Type B pancreatic cell (in vitro differentiated cells): ENCODE measurements at regions not wholly inside any gene's neighbourhood (a gene's known extent, or its start where the extent isn't known, plus 50 kb on each side); places are given as distances from the start of the nearest gene placed in this dataset.

Experiments used
- DNase-seq: peaks from one replicate; pipeline ENCODE4 v3.0.0; 2021; ENCODE audit warnings: mixed read lengths; ENCODE audit not compliant: unreplicated experiment; ENCODE audit errors: extremely low spot score
- H3K27ac Mint-ChIP-seq: 2 replicates; pipeline ENCODE4 v1.8.0; 2021; ENCODE audit warnings: mild to moderate bottlenecking, mixed read lengths
- H3K27me3 Mint-ChIP-seq: 2 replicates; pipeline ENCODE4 v1.8.0; 2021; ENCODE audit warnings: mixed read lengths
- H3K36me3 Mint-ChIP-seq: 2 replicates; pipeline ENCODE4 v1.8.0; 2021; ENCODE audit warnings: mixed read lengths
- H3K4me1 Mint-ChIP-seq: one replicate; pipeline ENCODE4 v1.8.0; 2021; ENCODE audit warnings: mixed read lengths; ENCODE audit not compliant: unreplicated experiment
- H3K4me3 Mint-ChIP-seq: 2 replicates; pipeline ENCODE4 v1.8.0; 2021; ENCODE audit warnings: mild to moderate bottlenecking, mixed read lengths
- H3K9me3 Mint-ChIP-seq: 2 replicates; pipeline ENCODE4 v1.8.0; 2021; ENCODE audit warnings: mixed read lengths
- TF ChIP-seq, protein P1 (sequence below): fragments of 200-600 bp; sonication (generic); conservative IDR thresholded peaks from 2 replicates; pipeline ENCODE4 v1.5.0; 2021; ENCODE audit warnings: antibody characterized with exemption, mild to moderate bottlenecking

DNA sequence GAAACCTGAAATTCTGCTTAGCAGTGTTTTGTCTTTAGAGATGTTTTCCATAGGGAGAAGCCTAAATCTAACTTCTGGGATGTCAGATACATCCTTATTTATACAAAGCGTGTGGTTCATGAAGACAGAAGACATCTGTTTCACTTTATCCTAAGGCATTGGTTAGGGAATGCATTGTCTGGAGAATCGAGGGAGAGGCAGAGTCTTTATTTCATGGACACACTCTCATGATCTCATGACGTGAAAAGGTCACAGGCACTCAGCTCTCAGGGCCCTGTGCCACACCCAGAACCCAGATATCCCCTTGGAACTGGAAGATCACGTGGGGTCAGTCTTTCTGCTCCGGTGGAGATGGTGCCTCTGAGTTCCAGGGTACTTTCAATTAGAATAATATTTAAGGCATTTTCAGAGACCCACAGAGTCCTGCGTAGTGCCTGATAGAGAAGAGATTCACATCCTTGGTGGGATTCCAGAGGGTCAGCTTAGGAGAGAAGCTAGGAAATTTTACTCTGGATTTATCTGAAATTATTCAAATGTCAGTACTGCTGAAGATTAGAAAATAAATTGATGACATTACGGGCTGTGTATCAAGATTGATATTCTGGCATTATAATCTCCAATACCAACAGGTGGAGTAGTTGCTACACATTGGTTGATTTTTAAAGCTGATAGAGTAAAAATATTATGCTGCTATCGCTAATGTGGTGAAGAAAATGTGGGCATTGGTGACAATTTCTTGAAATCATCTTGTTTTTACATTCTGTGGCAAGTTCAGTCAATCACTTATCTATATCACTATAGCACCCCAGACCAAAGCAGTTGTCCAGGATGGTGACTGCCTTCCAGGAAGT lies 378.3 kb downstream of the MTRR start:
- DNase-seq, result no peak
- TF ChIP-seq, protein P1, sequence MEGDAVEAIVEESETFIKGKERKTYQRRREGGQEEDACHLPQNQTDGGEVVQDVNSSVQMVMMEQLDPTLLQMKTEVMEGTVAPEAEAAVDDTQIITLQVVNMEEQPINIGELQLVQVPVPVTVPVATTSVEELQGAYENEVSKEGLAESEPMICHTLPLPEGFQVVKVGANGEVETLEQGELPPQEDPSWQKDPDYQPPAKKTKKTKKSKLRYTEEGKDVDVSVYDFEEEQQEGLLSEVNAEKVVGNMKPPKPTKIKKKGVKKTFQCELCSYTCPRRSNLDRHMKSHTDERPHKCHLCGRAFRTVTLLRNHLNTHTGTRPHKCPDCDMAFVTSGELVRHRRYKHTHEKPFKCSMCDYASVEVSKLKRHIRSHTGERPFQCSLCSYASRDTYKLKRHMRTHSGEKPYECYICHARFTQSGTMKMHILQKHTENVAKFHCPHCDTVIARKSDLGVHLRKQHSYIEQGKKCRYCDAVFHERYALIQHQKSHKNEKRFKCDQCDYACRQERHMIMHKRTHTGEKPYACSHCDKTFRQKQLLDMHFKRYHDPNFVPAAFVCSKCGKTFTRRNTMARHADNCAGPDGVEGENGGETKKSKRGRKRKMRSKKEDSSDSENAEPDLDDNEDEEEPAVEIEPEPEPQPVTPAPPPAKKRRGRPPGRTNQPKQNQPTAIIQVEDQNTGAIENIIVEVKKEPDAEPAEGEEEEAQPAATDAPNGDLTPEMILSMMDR, result peak; percentile 42
- no peaks in the 10 kb centered on the region for H3K36me3 Mint-ChIP-seq
- H3K27me3 Mint-ChIP-seq, result peaks cover 14% of the 10 kb centered on the region
- H3K9me3 Mint-ChIP-seq, result peaks cover 5% of the 10 kb centered on the region
- no peaks in the 10 kb centered on the region for H3K4me1 Mint-ChIP-seq
- H3K4me3 Mint-ChIP-seq, result no peak overlapping the region
- H3K27ac Mint-ChIP-seq, result no peak overlapping the region

DNA sequence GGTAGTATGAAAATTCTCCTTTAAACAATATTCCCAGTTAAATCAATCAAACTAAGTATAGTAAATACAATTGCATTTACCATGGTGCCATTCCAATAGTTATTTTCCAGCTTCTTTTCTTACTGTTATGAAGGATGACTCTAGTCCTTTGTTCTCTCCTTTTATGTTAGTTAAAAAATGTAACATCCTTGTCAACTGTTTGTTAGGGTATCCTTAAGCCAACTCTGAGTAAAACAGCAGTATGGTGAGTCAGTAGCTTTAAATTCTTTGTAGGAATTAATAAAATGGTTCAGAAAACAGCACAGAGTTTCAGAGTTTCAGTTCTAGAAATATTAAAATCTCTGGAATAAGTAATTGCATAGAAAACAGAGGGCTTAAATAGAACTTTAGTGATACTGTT lies 384.4 kb downstream of the MTRR start:
- H3K4me1 Mint-ChIP-seq, result no peaks in the 10 kb centered on the region
- TF ChIP-seq, protein P1, result no peak
- H3K36me3 Mint-ChIP-seq, result no peaks in the 10 kb centered on the region
- no peak for DNase-seq
- H3K27ac Mint-ChIP-seq, result no peak overlapping the region
- no peak overlapping the region for H3K4me3 Mint-ChIP-seq
- no peaks in the 10 kb centered on the region for H3K9me3 Mint-ChIP-seq
- peaks cover 14% of the 10 kb centered on the region for H3K27me3 Mint-ChIP-seq

DNA sequence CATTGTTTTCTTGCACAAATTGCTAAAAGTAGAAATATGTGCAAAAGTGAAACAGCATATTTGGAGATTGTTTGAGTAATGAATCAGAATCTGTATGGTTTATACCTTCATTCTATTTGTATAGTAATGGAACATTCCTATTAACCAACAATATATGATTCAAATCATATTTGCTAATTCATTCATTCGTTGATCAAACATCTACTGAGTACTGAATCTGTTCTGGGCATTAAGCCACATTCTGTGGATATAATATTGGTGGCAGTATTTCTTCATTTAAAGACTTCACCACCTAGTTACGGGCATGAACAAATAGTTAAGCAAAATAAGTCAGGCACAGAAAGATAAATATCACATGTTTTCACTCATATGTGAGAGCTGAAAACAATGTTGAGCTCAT lies 385.7 kb downstream of the MTRR start:
- no peaks in the 10 kb centered on the region for H3K4me1 Mint-ChIP-seq
- H3K4me3 Mint-ChIP-seq, result no peak overlapping the region
- peaks cover 14% of the 10 kb centered on the region for H3K27me3 Mint-ChIP-seq
- no peaks in the 10 kb centered on the region for H3K36me3 Mint-ChIP-seq
- H3K9me3 Mint-ChIP-seq, result no peaks in the 10 kb centered on the region
- TF ChIP-seq, protein P1, result no peak
- DNase-seq, result no peak
- no peak overlapping the region for H3K27ac Mint-ChIP-seq

DNA sequence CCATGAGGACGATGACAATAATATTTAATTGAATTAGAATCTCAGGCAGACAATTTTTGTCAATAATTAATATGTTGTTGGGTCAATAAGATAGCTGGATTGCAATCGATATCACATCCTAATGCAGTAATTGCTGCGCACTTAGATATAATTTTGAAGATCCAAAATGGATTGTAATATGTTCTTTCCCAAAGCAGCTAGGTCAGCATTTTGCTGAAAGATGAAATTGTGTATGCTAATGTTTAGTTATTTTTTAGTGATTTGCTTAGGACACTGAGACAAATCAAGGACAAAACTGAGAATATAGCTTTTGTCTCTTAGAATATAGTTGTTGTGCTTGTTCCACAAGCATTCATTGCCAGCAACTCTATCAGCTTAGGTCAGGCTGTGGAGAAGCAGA lies 389.9 kb downstream of the MTRR start:
- Mint-ChIP-seq H3K4me3 (no peak overlapping the region), H3K36me3 (no peaks in the 10 kb centered on the region), H3K27me3 (peaks cover 2% of the 10 kb centered on the region), H3K9me3 (no peaks in the 10 kb centered on the region), H3K27ac (no peak overlapping the region), H3K4me1 (no peaks in the 10 kb centered on the region)
- TF ChIP-seq, protein P1, result no peak
- DNase-seq, result no peak

DNA sequence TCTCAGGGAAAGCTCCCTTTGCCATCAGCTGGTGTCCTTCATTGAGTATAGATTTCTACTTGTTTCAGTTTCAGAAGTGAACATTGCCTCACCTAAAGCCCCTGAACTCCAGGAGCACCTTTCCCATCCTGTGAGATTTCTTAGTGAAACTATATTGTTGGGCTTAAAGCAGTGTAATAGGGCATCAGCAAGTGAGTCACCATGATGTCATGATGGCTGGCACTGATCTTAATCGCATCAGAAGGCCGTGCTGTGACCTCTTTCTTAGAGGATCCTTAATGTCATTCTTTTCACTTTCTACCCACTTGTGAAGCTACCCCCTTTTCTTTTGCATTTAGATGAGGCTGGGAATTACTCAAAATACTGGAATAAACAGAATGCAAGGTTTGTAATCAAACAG lies 401.3 kb downstream of the MTRR start:
- DNase-seq, result no peak
- no peaks in the 10 kb centered on the region for H3K9me3 Mint-ChIP-seq
- no peaks in the 10 kb centered on the region for H3K36me3 Mint-ChIP-seq
- TF ChIP-seq, protein P1, result no peak
- no peak overlapping the region for H3K4me3 Mint-ChIP-seq
- H3K27me3 Mint-ChIP-seq, result no peaks in the 10 kb centered on the region
- no peaks in the 10 kb centered on the region for H3K4me1 Mint-ChIP-seq
- no peak overlapping the region for H3K27ac Mint-ChIP-seq
